ENCODE measurements at regions not wholly inside any gene's neighbourhood (a gene's known extent, or its start where the extent isn't known, plus 50 kb on each side); places are given as distances from the start of the nearest gene placed in this dataset.

GRCh38 chr20:10982692-10983091 lies 308.9 kb upstream of the JAG1 start:
- H3K27me3 ChIP-seq (ENCODE audit: insufficient read depth): no peaks in the 10 kb centered on the region
- no peak overlapping the region for H3K4me3 ChIP-seq
- Mint-ChIP-seq H3K4me3 (no peak overlapping the region), H3K27ac (no peak overlapping the region), H3K9me3 (no peaks in the 10 kb centered on the region), H3K36me3 (ENCODE audit: low read depth) (no peaks in the 10 kb centered on the region), H3K27me3 (ENCODE audit: insufficient read depth, low read depth, poor library complexity) (peaks cover 7% of the 10 kb centered on the region), H3K4me1 (peaks cover 3% of the 10 kb centered on the region)
- peak overlapping the region; percentile 67; the same call in 1 of the 2 replicates for H2AFZ ChIP-seq
- H3K4me1 ChIP-seq (ENCODE audit: insufficient read depth): no peaks in the 10 kb centered on the region; the same call in 1 of the 2 replicates
- DNase-seq (ENCODE audit: low spot score) (no peak), ATAC-seq (peak; percentile 38; the same call in 2 of the 3 replicates)
- no peak overlapping the region for H3K4me2 ChIP-seq
- TF ChIP-seq ZNF462 (CRISPR knock-in tag; IDR thresholded peaks at IDR 0.05): no peak
- TF ChIP-seq STAT1 (IDR thresholded peaks at IDR 0.05; ENCODE audit: unreplicated experiment): no peak
- no peak for TF ChIP-seq EZH2 (IDR thresholded peaks at IDR 0.05; ENCODE audit: low read depth, unreplicated experiment)
- no peak for TF ChIP-seq ETS1 (IDR thresholded peaks at IDR 0.05)
- TF ChIP-seq CREB1 (CRISPR knock-in tag; IDR thresholded peaks at IDR 0.05; ENCODE audit: low read depth): no peak
- no peak for TF ChIP-seq ZNF331 (CRISPR knock-in tag; IDR thresholded peaks at IDR 0.05; ENCODE audit: low read depth)
- TF ChIP-seq CTCF (conservative IDR thresholded peaks at IDR 0.05; ENCODE audit: low read depth in 2 of 2): no peak
- TF ChIP-seq JUNB (IDR thresholded peaks at IDR 0.05; ENCODE audit: unreplicated experiment): no peak
- no peak for TF ChIP-seq POLR2AphosphoS5 (IDR thresholded peaks at IDR 0.05; ENCODE audit: low read depth)
- TF ChIP-seq NANOG (IDR thresholded peaks at IDR 0.05; ENCODE audit: borderline replicate concordance): no peak
- TF ChIP-seq ZNF114 (CRISPR knock-in tag; IDR thresholded peaks at IDR 0.05): no peak
- no peak for TF ChIP-seq EZH2phosphoT487 (IDR thresholded peaks at IDR 0.05; ENCODE audit: unreplicated experiment)
- no peak for TF ChIP-seq REST (IDR thresholded peaks at IDR 0.05; ENCODE audit: unreplicated experiment)
- H3K27ac ChIP-seq (ENCODE audit: low read depth): no peak overlapping the region
- H3K36me3 ChIP-seq (ENCODE audit: insufficient read depth): no peaks in the 10 kb centered on the region; the same call in 1 of the 2 replicates
- H3F3A ChIP-seq (replicated peaks; ENCODE audit: low read depth): no peaks in the 10 kb centered on the region
- no peaks in the 10 kb centered on the region for H3K79me2 ChIP-seq (replicated peaks; ENCODE audit: insufficient read depth)
- H4K20me1 ChIP-seq (replicated peaks; ENCODE audit: insufficient read depth): no peaks in the 10 kb centered on the region
- H3K9me2 ChIP-seq (ENCODE audit: insufficient read depth): peaks cover 30% of the 10 kb centered on the region

Measured in GM23338 (cell line).